Hepatocyte (in vitro differentiated cells): ENCODE measurements at regions not wholly inside any gene's neighbourhood (a gene's known extent, or its start where the extent isn't known, plus 50 kb on each side); places are given as distances from the start of the nearest gene placed in this dataset.

Experiments used
- DNase-seq: peaks from one replicate; pipeline ENCODE4 v3.0.0-alpha.2; 2016; ENCODE audit warnings: low spot score
- H2AFZ ChIP-seq: fragments of 200-600 bp; sonication (generic); 2 replicates; pipeline ENCODE4 v1.6.0; 2016; ENCODE audit warnings: antibody characterized with exemption, mild to moderate bottlenecking
- H3K27ac ChIP-seq: fragments of 200-600 bp; sonication (generic); 2 replicates; pipeline ENCODE4 v1.5.1; 2016; ENCODE audit warnings: mild to moderate bottlenecking
- H3K27me3 ChIP-seq: fragments of 200-600 bp; sonication (generic); 2 replicates; pipeline ENCODE4 v1.6.1; 2016
- H3K36me3 ChIP-seq: fragments of 200-600 bp; sonication (generic); replicated peaks from 2 replicates; pipeline ENCODE4 v1.5.1; 2016; ENCODE audit warnings: low read depth; ENCODE audit not compliant: insufficient read depth
- H3K4me1 ChIP-seq: fragments of 200-600 bp; sonication (generic); 2 replicates; pipeline ENCODE4 v1.5.1; 2016; ENCODE audit warnings: mild to moderate bottlenecking, moderate library complexity; ENCODE audit not compliant: insufficient read depth
- H3K4me2 ChIP-seq: fragments of 200-600 bp; sonication (generic); 2 replicates; pipeline ENCODE4 v1.6.0; 2016
- H3K4me3 ChIP-seq: fragments of 200-600 bp; sonication (generic); 2 replicates; pipeline ENCODE4 v1.5.1; 2016; ENCODE audit warnings: mild to moderate bottlenecking
- H3K79me2 ChIP-seq: fragments of 200-600 bp; sonication (generic); 2 replicates; pipeline ENCODE4 v1.6.0; 2017; ENCODE audit warnings: mild to moderate bottlenecking
- H3K9me2 ChIP-seq: fragments of 200-600 bp; sonication (generic); replicated peaks from 2 replicates; pipeline ENCODE4 v1.6.0; 2017; ENCODE audit warnings: mild to moderate bottlenecking; ENCODE audit not compliant: insufficient read depth
- H3K9me3 ChIP-seq: fragments of 200-600 bp; sonication (generic); 2 replicates; pipeline ENCODE4 v1.5.1; 2016; ENCODE audit warnings: low read depth, mild to moderate bottlenecking
- H4K20me1 ChIP-seq: fragments of 200-600 bp; sonication (generic); 2 replicates; pipeline ENCODE4 v1.6.0; 2016; ENCODE audit warnings: mild to moderate bottlenecking; ENCODE audit not compliant: insufficient read depth, poor library complexity, severe bottlenecking
- CTCF ChIP-seq: fragments of 200-600 bp; sonication (generic); IDR thresholded peaks from 2 replicates; pipeline ENCODE4 v1.5.1; 2016; ENCODE audit warnings: antibody characterized with exemption, mild to moderate bottlenecking; ENCODE audit not compliant: poor library complexity
- EZH2 ChIP-seq: fragments of 200-600 bp; sonication (generic); IDR thresholded peaks from 2 replicates; pipeline ENCODE4 v1.6.1; 2016; ENCODE audit warnings: antibody characterized with exemption, mild to moderate bottlenecking, borderline replicate concordance
- EZH2phosphoT487 ChIP-seq: fragments of 200-600 bp; sonication (generic); IDR thresholded peaks from one replicate; pipeline ENCODE4 v1.6.1; 2018; ENCODE audit warnings: antibody characterized with exemption, mild to moderate bottlenecking, low read depth, moderate library complexity; ENCODE audit not compliant: unreplicated experiment, severe bottlenecking
- WGBS: methylation state at CpG from one replicate; pipeline ENCODE4 v1.1.6; 2016; ENCODE audit warnings: low lambda C conversion rate; ENCODE audit errors: missing lambda C conversion rate; 5-methylcytosine and 5-hydroxymethylcytosine counted together

- Histone ChIP-seq H3K27ac (no peak overlapping the region), H3K4me1 (no peaks in the 10 kb centered on the region), H3K4me2 (no peak overlapping the region), H2AFZ (no peak overlapping the region), H3K79me2 (no peaks in the 10 kb centered on the region), H3K9me2 (no peaks in the 10 kb centered on the region), H3K36me3 (no peaks in the 10 kb centered on the region), H4K20me1 (no peaks in the 10 kb centered on the region), H3K9me3 (no peaks in the 10 kb centered on the region), H3K27me3 (no peaks in the 10 kb centered on the region), H3K4me3 (no peak overlapping the region)
- WGBS, result 88% methylated on average over 1 of the region's 1 CpG
- DNase-seq, result no peak
- no peak for TF ChIP-seq EZH2
- no peak for TF ChIP-seq EZH2phosphoT487
- TF ChIP-seq CTCF, result no peak
These were observed 583.7 kb upstream of the ADGRL2 start for GRCh38 chr1:81217058-81217457.

- 69% methylated on average over 7 of the region's 7 CpGs for WGBS
- H2AFZ ChIP-seq, result no peak overlapping the region
- H3K4me2 ChIP-seq, result no peak overlapping the region
- H3K79me2 ChIP-seq, result no peaks in the 10 kb centered on the region
- no peaks in the 10 kb centered on the region for H3K4me1 ChIP-seq
- no peak overlapping the region for H3K27ac ChIP-seq
- H3K27me3 ChIP-seq, result no peaks in the 10 kb centered on the region
- no peaks in the 10 kb centered on the region for H3K36me3 ChIP-seq
- H3K9me2 ChIP-seq, result no peaks in the 10 kb centered on the region
- no peaks in the 10 kb centered on the region for H4K20me1 ChIP-seq
- H3K9me3 ChIP-seq, result no peaks in the 10 kb centered on the region
- no peak overlapping the region for H3K4me3 ChIP-seq
- no peak for DNase-seq
- TF ChIP-seq EZH2phosphoT487 (no peak), CTCF (no peak), EZH2 (no peak)
These were observed 587.5 kb upstream of the ADGRL2 start for GRCh38 chr1:81213279-81213678.

GRCh38 chr1:81209461-81209860 is 591.3 kb upstream of the ADGRL2 start:
- Histone ChIP-seq H2AFZ (no peak overlapping the region), H3K27me3 (no peaks in the 10 kb centered on the region), H3K4me1 (no peaks in the 10 kb centered on the region), H4K20me1 (no peaks in the 10 kb centered on the region), H3K4me3 (no peak overlapping the region), H3K9me2 (no peaks in the 10 kb centered on the region), H3K9me3 (no peaks in the 10 kb centered on the region), H3K4me2 (no peak overlapping the region), H3K36me3 (no peaks in the 10 kb centered on the region), H3K79me2 (no peaks in the 10 kb centered on the region), H3K27ac (no peak overlapping the region)
- no peak for DNase-seq
- TF ChIP-seq CTCF (no peak), EZH2 (no peak), EZH2phosphoT487 (no peak)
- WGBS, result 97% methylated on average over 1 of the region's 1 CpG

GRCh38 chr1:81208441-81208840 is 592.3 kb upstream of the ADGRL2 start:
- no peaks in the 10 kb centered on the region for H3K27me3 ChIP-seq
- TF ChIP-seq CTCF, result no peak
- no peak for TF ChIP-seq EZH2
- no peak for TF ChIP-seq EZH2phosphoT487
- no peak for DNase-seq
- 98% methylated on average over 13 of the region's 13 CpGs for WGBS
- H4K20me1 ChIP-seq, result no peaks in the 10 kb centered on the region
- H3K4me2 ChIP-seq, result no peak overlapping the region
- H3K4me1 ChIP-seq, result no peaks in the 10 kb centered on the region
- H3K27ac ChIP-seq, result no peak overlapping the region
- H3K36me3 ChIP-seq, result no peaks in the 10 kb centered on the region
- H2AFZ ChIP-seq, result no peak overlapping the region
- H3K9me2 ChIP-seq, result no peaks in the 10 kb centered on the region
- H3K9me3 ChIP-seq, result no peaks in the 10 kb centered on the region
- H3K4me3 ChIP-seq, result no peak overlapping the region
- H3K79me2 ChIP-seq, result no peaks in the 10 kb centered on the region
